Left cardiac atrium (tissue), 4 donors: ENCODE measurements at regions not wholly inside any gene's neighbourhood (a gene's known extent, or its start where the extent isn't known, plus 50 kb on each side); places are given as distances from the start of the nearest gene placed in this dataset.
A peak's percentile ranks its signal among the peaks of the same experiment; 100 is the strongest.
"Not testable (repeated sequence)": the region's sequence is repeated elsewhere in the genome, so short reads cannot be mapped to it uniquely, and the experiment has no call there.

Experiments
- ATAC-seq, 2 donors: fragments of 200-7000 bp; cut with Tn5 transposase; one replicate each; pipeline ENCODE4 v1.9.1; 2020; ENCODE audit warnings: mild to moderate bottlenecking in 2 of 2, moderate library complexity in 2 of 2
- DNase-seq: peaks from one replicate; pipeline ENCODE4 v3.0.0-alpha.2; 2020
- intact Hi-C, 2 donors: fragments of 100-400 bp; cut with DNase I; formaldehyde crosslinking; loops; one replicate each; pipeline versions ENCODE4 v1.14.1 to v1.15.1; 2022 to 2023
- donor health status: DM: no; HTN: yes; CAD: no.
- donor health status: DM: no; HTN: yes; CAD: no; lungs with severe emphysema.
- donor health status: DM: yes; HTN: yes; CAD: no.
- donor health status: Dilated cardiomyopathy.

DNA sequence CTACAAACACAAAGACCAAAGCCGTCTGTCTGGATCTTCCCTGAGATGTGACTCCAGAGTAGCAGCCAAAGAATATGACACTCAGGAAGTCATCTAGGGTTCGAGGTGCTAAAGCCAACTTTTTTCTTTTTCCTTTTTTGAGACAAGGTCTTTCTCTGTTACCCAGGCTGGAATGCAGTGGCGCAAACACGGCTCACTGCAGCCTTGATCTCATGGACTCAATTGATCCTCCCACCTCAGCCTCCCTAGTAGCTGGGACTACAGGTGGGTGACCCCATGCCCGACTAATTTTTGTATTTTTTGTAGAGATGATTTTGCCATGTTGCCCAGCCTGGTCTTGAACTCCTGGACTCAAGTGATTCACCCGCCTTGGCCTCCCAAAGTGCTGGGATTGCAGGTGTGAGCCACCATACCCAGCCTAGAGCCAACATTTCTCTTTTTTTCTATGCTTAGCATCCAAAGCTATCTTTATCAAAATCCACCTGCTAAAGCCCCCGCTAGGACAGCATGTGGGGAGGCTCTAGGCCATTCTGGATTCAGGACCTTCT, 92.8 kb downstream of the TMEM17 start:
- DNase-seq (no peak), ATAC-seq (no peak)
- intact Hi-C loops: loop anchor here (2.0 to 10.0 kb wide), 3 partner anchors 218 to 496 kb away; partner anchors contain the start of gene B3GNT2 (in 1 of the 2)

GRCh38 chr2:62412347-62412742, 93.7 kb downstream of the TMEM17 start:
- DNase-seq (no peak), ATAC-seq (peak in 1 of 2 donors; percentile 3)
- intact Hi-C loops: loop anchor here (2.0 to 10.0 kb wide), 3 partner anchors 218 to 495 kb away; partner anchors contain the start of gene B3GNT2 (in 1 of the 2)

DNA sequence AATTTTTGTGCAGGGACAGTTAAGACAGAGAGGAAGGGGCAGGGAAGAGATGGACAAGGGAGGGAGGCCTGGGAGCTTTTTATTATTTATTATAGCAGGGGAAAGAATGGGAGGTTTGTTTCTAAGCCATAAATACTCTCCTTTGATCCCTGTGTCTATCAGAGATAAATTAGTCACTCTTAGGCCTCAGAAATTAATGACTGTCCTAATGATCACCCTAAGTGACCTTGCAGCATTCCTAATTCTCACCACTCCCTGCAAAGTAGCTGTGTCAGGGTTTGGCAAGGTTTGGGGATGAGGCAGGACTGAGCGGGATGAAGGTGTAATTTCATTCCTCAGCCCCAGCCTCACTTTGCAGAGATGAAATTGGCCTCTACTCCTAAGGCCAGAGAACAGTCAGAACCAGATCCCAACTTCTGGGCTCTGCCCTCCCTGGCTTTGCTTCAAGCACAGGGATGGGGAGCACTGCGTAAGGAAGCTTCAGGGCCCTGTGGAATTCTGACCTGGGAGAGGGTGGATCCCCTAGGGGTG, 95.0 kb downstream of the TMEM17 start:
- intact Hi-C loops: loop anchor here (2.0 to 10.0 kb wide), 3 partner anchors 216 to 494 kb away; partner anchors contain the start of gene B3GNT2 (in 1 of the 2)
- ATAC-seq: peak in 1 of 2 donors; percentile 2

GRCh38 chr2:62410015-62410453, 96.0 kb downstream of the TMEM17 start:
- ATAC-seq (no peak), DNase-seq (no peak)
- intact Hi-C loops: loop anchor here (2.0 to 10.0 kb wide), 3 partner anchors 215 to 493 kb away; partner anchors contain the start of gene B3GNT2 (in 1 of the 2)

More for the DNA sequence above, 95.0 kb downstream of the TMEM17 start:
- DNase-seq: no peak

DNA sequence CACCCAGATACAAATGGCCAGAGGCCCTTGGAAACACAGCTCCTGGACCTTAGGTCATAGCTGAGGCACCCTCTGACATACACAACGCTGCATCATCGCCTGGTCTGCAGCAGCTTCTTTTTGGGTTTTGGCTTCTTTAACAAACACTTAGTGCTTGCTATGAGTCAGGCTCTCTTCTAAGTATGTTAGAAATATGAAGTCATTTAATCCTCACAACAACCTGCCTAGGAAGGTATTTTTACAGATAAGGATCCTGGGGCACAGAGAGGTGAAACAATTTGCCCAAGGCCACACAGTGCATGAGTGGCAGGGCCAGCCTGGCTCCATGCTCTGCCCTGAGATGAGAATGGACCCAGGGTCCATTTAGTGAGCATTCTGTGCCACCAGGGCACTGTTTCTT, 96.6 kb downstream of the TMEM17 start:
- no peak for DNase-seq
- no peak for ATAC-seq
- intact Hi-C loops: loop anchor here in 1 of 2 donors (5.0 kb wide), 1 partner anchor 417 kb away; no protein-coding TSS in a partner anchor

- DNase-seq (no peak), ATAC-seq (no peak)
- intact Hi-C loops: loop anchor here in 1 of 2 donors (5.0 kb wide), 1 partner anchor 416 kb away; no protein-coding TSS in a partner anchor
These were observed 97.7 kb downstream of the TMEM17 start for GRCh38 chr2:62408241-62408677.

DNA sequence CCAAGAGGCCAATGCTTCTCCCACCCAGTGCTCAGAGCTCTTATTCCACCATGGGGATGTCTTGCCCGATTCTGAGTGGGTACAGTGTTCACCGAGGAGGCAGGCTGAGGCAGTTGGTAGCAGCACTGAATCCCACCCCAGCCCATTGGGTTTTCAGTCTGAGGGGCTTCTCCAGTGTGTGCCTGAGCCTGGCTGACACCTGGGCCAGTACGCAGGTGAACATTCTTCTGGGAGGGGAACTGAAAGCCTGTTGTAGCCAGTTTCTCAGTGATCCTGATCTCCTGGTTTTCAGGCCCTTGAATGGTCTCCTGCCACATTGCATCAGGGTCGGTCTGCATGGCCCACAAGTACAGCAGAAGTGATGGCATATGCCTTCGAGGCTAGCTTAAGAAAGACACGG, 98.2 kb downstream of the TMEM17 start:
- intact Hi-C loops: loop anchor here in 1 of 2 donors (5.0 kb wide), 1 partner anchor 416 kb away; no protein-coding TSS in a partner anchor
- ATAC-seq (no peak), DNase-seq (no peak)

- DNase-seq (no peak), ATAC-seq (no peak)
- intact Hi-C loops: loop anchor here in 1 of 2 donors (5.0 kb wide), 1 partner anchor 415 kb away; no protein-coding TSS in a partner anchor
These were observed 98.6 kb downstream of the TMEM17 start for GRCh38 chr2:62407401-62407800.

DNA sequence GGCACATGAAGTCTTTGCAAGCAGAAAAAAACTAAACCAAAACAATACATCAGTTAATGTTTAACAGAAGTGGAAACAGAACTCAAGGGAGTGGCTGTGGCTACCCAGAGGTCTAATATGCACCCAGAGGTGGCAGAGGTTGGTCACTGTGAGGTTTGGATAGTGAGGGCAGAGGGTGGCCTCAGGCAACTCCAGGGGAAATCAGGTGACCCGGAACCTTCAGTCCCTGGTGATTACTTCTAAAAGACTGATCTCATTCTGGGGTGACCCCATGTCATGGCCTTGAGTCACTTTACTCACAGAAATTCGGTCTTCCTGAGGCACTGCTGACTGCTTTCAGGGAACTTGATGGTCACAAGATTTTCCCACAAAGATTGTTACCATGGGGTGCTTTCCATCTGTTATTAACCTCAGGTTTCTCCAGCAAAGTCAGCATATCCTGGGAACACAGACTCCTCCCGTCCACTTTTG, 99.4 kb downstream of the TMEM17 start:
- ATAC-seq (no peak), DNase-seq (no peak)
- intact Hi-C loops: loop anchor here in 1 of 2 donors (5.0 kb wide), 1 partner anchor 414 kb away; no protein-coding TSS in a partner anchor

DNA sequence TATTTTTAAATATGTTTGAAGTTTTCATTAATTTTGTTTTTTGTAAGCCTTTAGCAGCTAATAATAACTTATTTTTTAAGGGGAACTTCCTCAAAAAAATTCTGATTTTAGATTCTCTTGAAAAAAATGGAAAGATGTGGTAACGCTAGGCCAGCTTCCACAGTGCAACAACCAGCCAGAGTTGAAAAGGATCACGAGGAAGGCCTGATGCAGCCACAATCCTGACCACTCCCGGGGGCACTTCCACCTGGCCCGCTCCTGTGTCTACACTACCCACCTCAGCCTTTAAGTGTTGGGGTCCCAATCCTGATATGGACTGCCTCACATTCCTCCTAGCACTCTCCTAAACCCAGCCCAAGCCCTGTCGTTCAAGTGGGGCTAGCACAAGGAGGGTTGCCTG, 101.1 kb downstream of the TMEM17 start:
- DNase-seq: no peak
- ATAC-seq: no peak
- intact Hi-C loops: loop anchor here in 1 of 2 donors (5.0 kb wide), 1 partner anchor 413 kb away; no protein-coding TSS in a partner anchor

DNA sequence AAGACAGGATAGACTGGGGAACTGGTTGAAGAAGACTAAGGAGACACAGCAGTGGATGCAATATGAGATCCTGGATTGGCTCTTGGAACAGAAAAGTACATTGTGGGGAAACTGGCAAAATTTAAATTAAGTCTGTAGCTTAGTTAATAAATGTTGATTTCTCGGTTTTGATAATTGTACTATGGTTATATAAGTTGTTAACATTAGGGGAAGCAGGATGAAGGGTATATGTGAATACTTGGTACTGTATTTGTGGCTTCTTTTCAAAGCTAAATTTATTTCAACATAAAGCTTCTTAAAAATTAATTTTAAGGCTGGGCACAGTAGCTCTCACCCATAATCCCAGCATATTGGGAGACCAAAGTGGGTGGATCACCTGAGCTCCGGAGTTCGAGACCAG, 103.8 kb downstream of the TMEM17 start:
- intact Hi-C loops: no loop called here
- DNase-seq (no peak), ATAC-seq (no peak)

- intact Hi-C loops: no loop called here
- no peak for ATAC-seq
- DNase-seq: no peak
These were observed 107.6 kb downstream of the TMEM17 start for GRCh38 chr2:62398356-62398755.

GRCh38 chr2:62396880-62397279, 109.1 kb downstream of the TMEM17 start:
- intact Hi-C loops: no loop called here
- no peak for DNase-seq
- ATAC-seq: no peak

- DNase-seq: no peak
- no peak for ATAC-seq
- intact Hi-C loops: no loop called here
These were observed 112.7 kb downstream of the TMEM17 start for GRCh38 chr2:62393293-62393692.

DNA sequence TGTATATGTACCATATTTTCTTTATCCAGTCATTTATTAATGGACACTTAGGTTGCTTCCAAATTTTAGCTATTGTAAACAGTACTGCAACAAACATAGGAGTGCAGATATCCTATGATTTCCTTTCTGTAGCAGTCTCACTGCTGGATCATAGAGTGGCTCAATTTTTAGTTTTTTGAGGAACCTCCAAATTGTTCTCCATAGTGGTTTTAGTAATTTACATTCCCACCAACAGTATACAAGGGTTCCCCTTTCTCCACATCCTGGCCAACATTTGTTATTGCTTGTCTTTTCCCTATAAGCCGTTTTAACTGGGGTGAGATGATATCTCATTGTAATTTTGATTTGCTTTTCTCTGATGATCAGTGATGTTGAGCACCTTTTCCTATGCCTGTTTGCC, 114.3 kb downstream of the TMEM17 start:
- DNase-seq: no peak
- no peak for ATAC-seq
- intact Hi-C loops: no loop called here

DNA sequence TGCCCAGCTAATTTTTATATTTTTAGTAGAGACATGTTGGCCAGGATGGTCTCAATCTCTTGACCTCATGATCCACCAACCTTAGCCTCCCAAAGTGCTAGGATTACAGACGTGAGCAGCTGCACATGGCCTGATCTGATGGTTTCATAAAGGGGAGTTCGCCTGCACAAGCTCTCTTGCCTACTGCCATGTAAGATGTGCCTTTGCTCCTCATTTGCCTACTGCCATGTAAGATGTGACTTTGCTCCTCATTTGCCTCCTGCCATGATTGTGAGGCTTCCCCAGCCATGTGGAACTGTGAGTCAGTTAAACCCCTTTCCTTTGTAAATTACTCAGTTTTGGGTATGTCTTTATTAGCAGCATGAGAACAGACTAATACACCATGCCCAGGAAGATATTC, 119.6 kb downstream of the TMEM17 start:
- ATAC-seq, DNase-seq, intact Hi-C loops: not testable (repeated sequence)

- DNase-seq (no peak), ATAC-seq (no peak)
- intact Hi-C loops: no loop called here
These were observed 122.1 kb downstream of the TMEM17 start for GRCh38 chr2:62383846-62384245.

DNA sequence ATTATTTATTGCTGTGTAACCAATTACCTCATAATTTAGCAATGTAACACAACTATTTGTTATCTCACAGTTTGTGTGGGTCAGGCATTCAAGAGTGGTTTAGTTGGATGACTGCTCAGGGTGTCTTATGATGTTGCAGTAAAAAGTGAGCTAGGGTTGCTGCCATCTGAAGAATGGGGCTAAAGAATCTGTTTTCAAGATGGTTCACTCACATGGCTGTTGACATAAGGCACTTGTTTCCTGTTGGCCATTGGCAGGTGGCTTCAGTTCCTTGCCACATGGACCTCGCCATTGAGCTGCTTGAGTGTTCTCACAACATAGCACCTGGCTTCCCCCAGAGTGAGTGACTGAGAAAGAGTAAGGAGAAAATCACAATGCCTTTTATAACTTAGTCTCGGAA, 123.2 kb downstream of the TMEM17 start:
- ATAC-seq (peak in 1 of 2 donors; percentile 46), DNase-seq (no peak)
- intact Hi-C loops: no loop called here

DNA sequence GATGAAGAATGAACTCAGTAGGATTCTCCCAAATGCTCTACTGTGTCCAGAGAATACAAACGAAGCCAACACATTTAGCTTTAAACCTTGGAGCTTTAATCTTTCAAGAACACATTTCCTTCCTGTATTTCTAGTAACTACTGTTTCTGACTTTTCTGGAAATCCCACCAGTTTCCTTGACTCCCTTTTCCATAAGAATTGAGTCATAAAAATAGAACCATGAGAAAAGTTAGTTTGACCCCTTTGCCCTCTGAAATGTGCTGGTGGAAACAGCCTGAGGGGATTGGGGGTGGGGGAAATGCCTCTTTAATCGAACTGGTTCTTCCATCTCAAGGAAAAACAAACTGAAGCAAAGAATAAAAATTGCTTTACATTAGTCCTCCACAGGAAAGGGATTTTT, 123.9 kb downstream of the TMEM17 start:
- intact Hi-C loops: no loop called here
- ATAC-seq (no peak), DNase-seq (no peak)

DNA sequence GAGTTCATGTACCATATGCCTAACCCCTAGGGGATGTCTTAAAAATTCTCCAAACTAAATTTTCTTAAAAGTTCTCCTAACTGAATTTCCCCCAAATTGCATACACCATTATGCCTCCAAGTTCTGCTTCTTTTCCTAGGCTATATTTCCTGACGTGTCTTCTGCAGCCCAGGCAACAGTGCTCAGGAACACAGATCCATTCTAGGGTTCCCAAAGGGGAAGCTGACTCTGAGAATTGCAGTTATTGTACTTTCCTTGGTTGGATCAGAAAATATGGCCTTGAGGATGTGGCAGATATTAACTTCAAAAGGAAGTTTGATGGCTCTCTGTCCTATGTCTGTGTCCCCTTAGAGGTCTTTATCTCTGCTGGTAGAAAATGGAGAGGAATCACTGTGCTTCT, 124.3 kb downstream of the TMEM17 start:
- intact Hi-C loops: no loop called here
- ATAC-seq (no peak), DNase-seq (no peak)
